Nephron progenitor cell (in vitro differentiated cells): ENCODE measurements at regions not wholly inside any gene's neighbourhood (a gene's known extent, or its start where the extent isn't known, plus 50 kb on each side); places are given as distances from the start of the nearest gene placed in this dataset.

Experiments used
- DNase-seq: peaks from one replicate; pipeline ENCODE4 v3.0.0; 2021
- H3K27ac Mint-ChIP-seq: 2 replicates; pipeline ENCODE4 v1.8.0; 2021; ENCODE audit warnings: mild to moderate bottlenecking, moderate library complexity, mixed read lengths
- H3K27me3 Mint-ChIP-seq: 2 replicates; pipeline ENCODE4 v1.8.0; 2021; ENCODE audit warnings: mild to moderate bottlenecking, low read depth, mixed read lengths; ENCODE audit not compliant: poor library complexity
- H3K36me3 Mint-ChIP-seq: 2 replicates; pipeline ENCODE4 v1.8.0; 2021; ENCODE audit warnings: low read depth, mixed read lengths
- H3K4me1 Mint-ChIP-seq: 2 replicates; pipeline ENCODE4 v1.8.0; 2021; ENCODE audit warnings: mixed read lengths
- H3K4me3 Mint-ChIP-seq: 2 replicates; pipeline ENCODE4 v1.8.0; 2021; ENCODE audit warnings: mild to moderate bottlenecking, moderate library complexity, mixed read lengths
- H3K9me3 Mint-ChIP-seq: 2 replicates; pipeline ENCODE4 v1.8.0; 2021; ENCODE audit warnings: mild to moderate bottlenecking, moderate library complexity, mixed read lengths
- TF ChIP-seq, protein P1 (sequence below): fragments of 200-600 bp; sonication (generic); IDR thresholded peaks from 2 replicates; pipeline ENCODE4 v1.5.0; 2021; ENCODE audit warnings: antibody characterized with exemption

DNA sequence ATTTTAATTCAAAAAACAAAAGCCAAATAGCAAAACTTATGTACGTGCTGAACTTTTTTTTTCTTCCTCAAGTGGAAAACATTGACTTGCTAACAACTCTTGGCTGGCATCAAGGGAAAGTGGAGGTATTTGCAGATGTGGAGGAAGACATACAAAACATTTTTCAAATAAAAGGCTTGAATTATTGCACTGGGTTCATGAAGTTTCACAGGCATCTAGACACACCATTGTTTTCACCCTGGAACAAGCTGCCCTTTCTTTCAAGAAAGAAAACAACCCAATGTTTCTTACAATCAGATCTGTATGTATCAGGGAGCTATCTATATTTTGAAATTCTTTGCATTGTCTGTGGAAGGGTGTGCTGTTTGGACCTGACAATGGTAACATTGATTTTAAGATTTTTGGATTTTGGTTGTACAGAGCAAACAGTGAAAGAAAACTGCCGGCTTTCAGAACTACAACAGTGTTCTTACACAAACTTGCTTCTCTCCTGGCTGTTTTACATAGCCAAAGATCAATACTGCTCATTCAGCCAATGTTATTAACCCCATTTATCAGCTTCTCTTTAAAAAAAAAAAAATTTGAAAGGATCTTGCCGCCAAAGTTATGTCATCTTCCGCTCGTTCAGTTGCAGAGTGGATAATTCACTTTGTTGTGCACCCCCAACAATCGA lies 187.7 kb upstream of the FOXD3 start:
- no peaks in the 10 kb centered on the region for H3K27me3 Mint-ChIP-seq
- no peak overlapping the region for H3K27ac Mint-ChIP-seq
- no peak for DNase-seq
- no peaks in the 10 kb centered on the region for H3K9me3 Mint-ChIP-seq
- H3K4me3 Mint-ChIP-seq, result no peak overlapping the region
- H3K4me1 Mint-ChIP-seq, result peaks cover 12% of the 10 kb centered on the region
- TF ChIP-seq, protein P1, sequence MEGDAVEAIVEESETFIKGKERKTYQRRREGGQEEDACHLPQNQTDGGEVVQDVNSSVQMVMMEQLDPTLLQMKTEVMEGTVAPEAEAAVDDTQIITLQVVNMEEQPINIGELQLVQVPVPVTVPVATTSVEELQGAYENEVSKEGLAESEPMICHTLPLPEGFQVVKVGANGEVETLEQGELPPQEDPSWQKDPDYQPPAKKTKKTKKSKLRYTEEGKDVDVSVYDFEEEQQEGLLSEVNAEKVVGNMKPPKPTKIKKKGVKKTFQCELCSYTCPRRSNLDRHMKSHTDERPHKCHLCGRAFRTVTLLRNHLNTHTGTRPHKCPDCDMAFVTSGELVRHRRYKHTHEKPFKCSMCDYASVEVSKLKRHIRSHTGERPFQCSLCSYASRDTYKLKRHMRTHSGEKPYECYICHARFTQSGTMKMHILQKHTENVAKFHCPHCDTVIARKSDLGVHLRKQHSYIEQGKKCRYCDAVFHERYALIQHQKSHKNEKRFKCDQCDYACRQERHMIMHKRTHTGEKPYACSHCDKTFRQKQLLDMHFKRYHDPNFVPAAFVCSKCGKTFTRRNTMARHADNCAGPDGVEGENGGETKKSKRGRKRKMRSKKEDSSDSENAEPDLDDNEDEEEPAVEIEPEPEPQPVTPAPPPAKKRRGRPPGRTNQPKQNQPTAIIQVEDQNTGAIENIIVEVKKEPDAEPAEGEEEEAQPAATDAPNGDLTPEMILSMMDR, result no peak
- H3K36me3 Mint-ChIP-seq, result no peaks in the 10 kb centered on the region

DNA sequence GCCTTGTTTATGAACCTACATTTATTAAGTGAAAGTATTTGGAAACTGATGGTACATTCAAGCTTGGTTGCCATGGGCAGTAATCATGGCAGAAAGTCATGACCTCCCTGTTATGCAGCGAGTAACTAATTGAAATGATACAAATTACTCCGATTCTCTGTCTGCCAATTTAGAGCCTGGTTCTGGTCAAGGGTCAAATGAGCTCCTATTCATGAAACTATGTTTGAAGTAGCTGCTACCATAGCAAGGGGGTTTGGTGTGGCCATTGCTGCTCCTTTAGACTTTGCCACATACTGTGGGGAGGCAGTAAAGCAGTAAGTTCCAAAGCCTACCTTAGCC lies 187.2 kb upstream of the FOXD3 start:
- no peaks in the 10 kb centered on the region for H3K27me3 Mint-ChIP-seq
- no peaks in the 10 kb centered on the region for H3K9me3 Mint-ChIP-seq
- TF ChIP-seq, protein P1, result no peak
- no peak for DNase-seq
- peaks cover 9% of the 10 kb centered on the region for H3K4me1 Mint-ChIP-seq
- no peak overlapping the region for H3K27ac Mint-ChIP-seq
- no peak overlapping the region for H3K4me3 Mint-ChIP-seq
- H3K36me3 Mint-ChIP-seq, result no peaks in the 10 kb centered on the region

DNA sequence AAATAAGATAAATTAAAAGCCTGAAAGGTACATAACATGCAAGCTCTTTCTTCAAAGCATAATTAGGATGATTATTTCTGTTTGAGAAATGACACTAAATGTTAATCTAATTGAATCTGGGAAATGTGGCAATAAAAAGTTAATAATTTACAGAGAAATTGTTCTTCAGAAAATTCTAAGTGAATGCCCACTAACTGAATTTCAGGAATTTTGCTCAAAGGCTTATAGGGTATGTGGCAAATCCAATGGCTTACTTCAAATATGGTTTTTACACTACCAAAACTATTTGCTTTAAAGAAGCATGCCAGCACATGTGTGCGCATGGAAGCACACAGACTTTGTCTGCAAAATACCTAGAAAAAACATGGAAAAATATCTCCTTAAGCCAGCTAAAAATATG lies 186.6 kb upstream of the FOXD3 start:
- TF ChIP-seq, protein P1, result no peak
- H3K4me3 Mint-ChIP-seq, result no peak overlapping the region
- no peaks in the 10 kb centered on the region for H3K9me3 Mint-ChIP-seq
- H3K36me3 Mint-ChIP-seq, result no peaks in the 10 kb centered on the region
- H3K27me3 Mint-ChIP-seq, result no peaks in the 10 kb centered on the region
- DNase-seq, result no peak
- no peak overlapping the region for H3K27ac Mint-ChIP-seq
- peaks cover 5% of the 10 kb centered on the region for H3K4me1 Mint-ChIP-seq

DNA sequence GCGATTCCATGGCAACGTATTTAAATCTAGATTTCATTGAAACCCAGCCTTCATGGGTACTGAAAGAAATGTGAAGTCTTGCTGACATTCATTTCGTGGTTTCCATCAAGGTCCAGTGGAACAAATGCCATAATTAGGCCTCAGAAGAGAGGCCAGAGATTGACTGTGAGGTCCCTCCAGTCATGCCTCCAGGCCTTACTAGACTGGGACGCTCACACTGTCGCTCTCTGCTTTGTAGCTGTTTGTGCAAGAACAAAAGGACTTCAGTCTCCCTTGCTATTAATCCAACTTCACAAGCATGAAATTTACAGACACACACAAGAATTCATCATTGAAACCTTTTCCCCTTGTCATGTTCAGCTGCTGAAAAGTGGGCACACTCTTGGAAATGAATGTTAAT lies 180.4 kb upstream of the FOXD3 start:
- no peaks in the 10 kb centered on the region for H3K36me3 Mint-ChIP-seq
- H3K4me1 Mint-ChIP-seq, result no peaks in the 10 kb centered on the region
- no peaks in the 10 kb centered on the region for H3K27me3 Mint-ChIP-seq
- H3K9me3 Mint-ChIP-seq, result no peaks in the 10 kb centered on the region
- TF ChIP-seq, protein P1, result no peak
- no peak overlapping the region for H3K4me3 Mint-ChIP-seq
- no peak overlapping the region for H3K27ac Mint-ChIP-seq
- no peak for DNase-seq

DNA sequence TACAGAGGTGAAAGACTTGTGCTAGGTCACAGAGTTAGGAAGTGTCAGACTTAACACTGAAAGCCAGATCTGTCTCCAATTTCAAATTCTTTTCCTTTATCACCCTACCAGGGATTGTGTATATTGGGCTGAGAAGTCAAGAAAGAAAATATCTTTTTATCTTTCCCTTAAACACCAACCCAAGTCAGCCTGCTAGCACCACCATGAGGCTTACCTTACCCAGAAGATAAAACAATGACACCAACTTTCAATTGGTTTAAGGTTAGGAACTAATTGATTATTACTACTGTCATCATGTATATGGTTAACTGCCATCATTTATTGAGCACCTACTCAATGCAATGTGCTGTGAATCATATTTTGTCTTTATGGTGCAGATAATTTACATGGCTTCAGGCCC lies 178.9 kb upstream of the FOXD3 start:
- TF ChIP-seq, protein P1, result no peak
- H3K36me3 Mint-ChIP-seq, result no peaks in the 10 kb centered on the region
- no peaks in the 10 kb centered on the region for H3K27me3 Mint-ChIP-seq
- H3K4me1 Mint-ChIP-seq, result no peaks in the 10 kb centered on the region
- H3K4me3 Mint-ChIP-seq, result no peak overlapping the region
- no peak overlapping the region for H3K27ac Mint-ChIP-seq
- no peaks in the 10 kb centered on the region for H3K9me3 Mint-ChIP-seq
- DNase-seq, result no peak

DNA sequence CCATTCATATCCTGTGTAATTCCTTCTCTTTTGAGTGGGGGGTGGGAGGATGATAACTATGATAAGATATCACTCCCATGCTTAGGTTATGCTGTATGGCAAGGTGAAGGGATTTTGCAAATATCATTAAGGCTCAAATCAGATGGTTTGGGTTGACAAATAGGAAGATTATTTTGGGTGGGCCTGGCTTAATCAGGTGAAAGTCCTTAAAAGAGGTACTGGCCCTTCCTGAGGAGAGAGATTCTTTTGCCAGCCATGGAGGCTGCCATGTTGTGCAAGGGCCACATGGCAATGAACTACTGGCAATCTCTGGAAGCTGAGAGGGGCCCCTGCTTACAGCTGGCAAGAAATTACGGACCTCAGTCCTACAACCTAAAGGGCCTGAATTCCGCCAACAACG lies 174.6 kb upstream of the FOXD3 start:
- Mint-ChIP-seq H3K27me3 (peaks cover 9% of the 10 kb centered on the region), H3K9me3 (no peaks in the 10 kb centered on the region), H3K27ac (no peak overlapping the region), H3K4me1 (no peaks in the 10 kb centered on the region), H3K36me3 (no peaks in the 10 kb centered on the region), H3K4me3 (no peak overlapping the region)
- DNase-seq, result no peak
- TF ChIP-seq, protein P1, result no peak
